DND-41 (cell line): ENCODE measurements at regions not wholly inside any gene's neighbourhood (a gene's known extent, or its start where the extent isn't known, plus 50 kb on each side); places are given as distances from the start of the nearest gene placed in this dataset.

Source experiments
- CTCF ChIP-seq: IDR thresholded peaks from 2 replicates; pipeline ENCODE4 v1.5.1; 2012; ENCODE audit warnings: borderline replicate concordance, low read length, moderate library complexity, mild to moderate bottlenecking; ENCODE audit not compliant: poor library complexity, severe bottlenecking; ENCODE audit errors: extremely low read depth
- EZH2 ChIP-seq: IDR thresholded peaks from 3 replicates; pipeline ENCODE4 v1.6.1; 2012; ENCODE audit warnings: borderline replicate concordance, low read depth, mild to moderate bottlenecking, moderate library complexity, low read length, inconsistent platforms; ENCODE audit not compliant: severe bottlenecking

- no peak for TF ChIP-seq CTCF
- no peak for TF ChIP-seq EZH2
Measured at GRCh38 chr3:174620855-174621472, 238.2 kb upstream of the NAALADL2 start.
